Upper lobe of left lung (tissue), 4 donors: ENCODE measurements at regions not wholly inside any gene's neighbourhood (a gene's known extent, or its start where the extent isn't known, plus 50 kb on each side); places are given as distances from the start of the nearest gene placed in this dataset.

Experiments
- EP300 ChIP-seq, 4 donors: sonication (generic); formaldehyde crosslinking; IDR thresholded peaks; one replicate each; pipeline ENCODE4 v1.5.1; 2017; ENCODE audit warnings: antibody characterized with exemption in 4 of 4, control low read depth in 2 of 4
- POLR2AphosphoS5 ChIP-seq, 2 donors: sonication (generic); formaldehyde crosslinking; IDR thresholded peaks; one replicate each; pipeline ENCODE4 v1.5.1; 2017; ENCODE audit warnings: antibody characterized with exemption in 2 of 2

GRCh38 chr9:38153152-38153909 lies 84.3 kb upstream of the SHB start:
- TF ChIP-seq EP300 (IDR thresholded peaks at IDR 0.05), result no peak
- TF ChIP-seq POLR2AphosphoS5 (IDR thresholded peaks at IDR 0.05), result no peak
